GM12872 (cell line): ENCODE measurements at regions not wholly inside any gene's neighbourhood (a gene's known extent, or its start where the extent isn't known, plus 50 kb on each side); places are given as distances from the start of the nearest gene placed in this dataset.

Experiments used
- CTCF ChIP-seq: IDR thresholded peaks from 3 replicates; pipeline ENCODE4 v1.5.1; 2011; ENCODE audit warnings: low read depth, mild to moderate bottlenecking, low read length, moderate library complexity; ENCODE audit not compliant: insufficient read depth

DNA sequence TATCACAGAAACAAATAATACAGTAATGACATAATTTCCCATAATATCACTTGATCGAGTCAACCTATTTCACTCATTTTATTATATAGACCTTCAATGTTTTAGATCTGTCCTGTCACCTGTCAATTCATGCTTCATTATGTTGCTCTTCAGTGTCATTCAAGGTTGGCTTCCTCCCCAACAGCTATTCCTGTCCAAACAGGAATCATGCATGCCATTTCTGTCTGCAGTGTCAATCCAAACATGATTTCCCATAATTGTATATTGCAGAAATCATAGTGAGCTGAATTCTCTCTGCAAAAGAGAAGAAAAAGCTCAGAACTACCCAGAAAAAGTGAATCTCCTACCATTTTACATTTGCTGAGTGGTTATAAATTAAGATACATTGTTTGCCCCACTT is 628.6 kb downstream of the NR4A2 start:
- no peak for TF ChIP-seq CTCF

DNA sequence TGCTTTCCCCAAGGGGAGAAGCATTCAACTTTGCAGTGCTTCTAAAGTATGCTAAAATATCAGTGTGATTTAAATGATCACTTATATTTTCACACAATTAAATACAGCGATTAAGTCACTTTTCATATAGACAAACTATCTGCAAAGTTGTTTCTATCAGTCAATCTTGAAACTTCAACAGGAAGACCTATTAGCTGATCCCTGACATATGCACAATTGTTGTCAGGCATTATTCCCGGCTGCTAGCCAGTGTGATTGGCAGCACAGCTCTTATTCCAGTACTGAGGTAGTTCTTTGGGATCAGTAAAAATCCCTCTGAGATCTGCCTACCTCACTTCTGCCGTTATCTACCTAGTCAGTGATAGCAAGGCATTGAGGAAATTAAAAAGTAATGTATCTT is 629.5 kb downstream of the NR4A2 start:
- no peak for TF ChIP-seq CTCF

DNA sequence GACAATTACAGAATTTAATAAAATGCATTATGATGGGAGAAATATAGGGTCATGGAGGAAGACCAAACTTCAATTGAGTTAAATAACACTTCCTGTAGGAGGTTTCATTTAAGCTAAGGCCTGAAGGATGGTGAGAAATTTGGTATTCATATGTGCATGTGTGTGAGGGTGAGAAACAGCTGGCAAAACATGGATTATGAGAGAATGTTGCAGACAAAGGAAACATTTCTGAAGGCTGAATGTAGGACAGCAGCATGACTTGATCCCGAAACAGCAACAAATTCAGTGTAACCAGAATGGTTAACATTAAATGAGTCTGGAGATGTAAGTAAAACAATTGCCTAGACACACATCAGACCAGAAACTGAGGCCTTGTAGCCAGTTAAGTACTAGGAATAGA is 630.8 kb downstream of the NR4A2 start:
- TF ChIP-seq CTCF: no peak

DNA sequence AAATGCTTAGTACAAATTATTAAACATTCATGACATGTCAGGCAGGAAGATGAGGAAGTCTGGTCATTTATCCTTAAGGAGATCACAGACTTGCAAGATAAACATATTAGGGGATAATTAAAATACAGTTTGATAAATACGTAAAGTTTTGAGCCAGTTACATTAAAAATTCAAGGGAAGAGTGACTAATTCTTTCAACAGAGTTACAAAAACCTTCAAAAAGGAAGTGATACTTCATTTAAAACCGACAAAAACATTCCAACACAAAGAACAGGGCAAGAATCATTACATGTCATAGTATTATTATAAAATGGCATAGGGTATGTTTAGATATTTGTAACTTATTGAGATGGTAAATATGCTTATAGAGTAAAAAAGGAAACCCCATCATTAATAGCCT is 636.0 kb downstream of the NR4A2 start:
- no peak for TF ChIP-seq CTCF

GRCh38 chr2:155695505-155695904 is 637.0 kb downstream of the NR4A2 start:
- TF ChIP-seq CTCF: no peak

DNA sequence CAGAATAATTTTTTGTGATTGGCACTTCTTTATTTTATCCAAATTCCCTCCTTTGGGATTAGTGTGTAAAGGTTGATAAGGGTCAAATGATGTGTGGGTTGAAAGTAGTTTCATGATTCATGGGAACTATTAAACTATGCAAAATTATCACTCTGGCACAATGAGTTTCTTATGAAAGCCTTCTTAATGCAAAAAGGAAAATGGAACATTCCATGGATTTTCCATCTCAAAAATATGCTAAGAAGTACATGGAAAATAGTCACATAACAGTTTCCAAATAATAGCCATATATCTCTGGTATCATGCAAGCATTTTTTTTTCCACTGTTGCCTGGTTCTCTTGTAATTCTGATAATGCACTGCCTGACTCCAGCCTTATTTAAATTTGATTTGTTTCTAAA is 639.7 kb downstream of the NR4A2 start:
- no peak for TF ChIP-seq CTCF

GRCh38 chr2:155692106-155692505 is 640.4 kb downstream of the NR4A2 start:
- TF ChIP-seq CTCF: no peak

- no peak for TF ChIP-seq CTCF
Observed at GRCh38 chr2:155690785-155691184, 641.7 kb downstream of the NR4A2 start.
